HEK293T (cell line): ENCODE measurements at regions not wholly inside any gene's neighbourhood (a gene's known extent, or its start where the extent isn't known, plus 50 kb on each side); places are given as distances from the start of the nearest gene placed in this dataset.

Experiments
- BHLHE40 ChIP-seq: fragments of 450-650 bp; IDR thresholded peaks from 2 replicates; pipeline ENCODE4 v1.6.1; 2016; ENCODE audit warnings: mild to moderate bottlenecking, moderate library complexity, borderline replicate concordance
- CTBP1 ChIP-seq: fragments of 450-650 bp; IDR thresholded peaks from 2 replicates; pipeline ENCODE4 v1.6.1; 2016; ENCODE audit warnings: borderline replicate concordance
- ELF4 ChIP-seq: fragments of 450-650 bp; IDR thresholded peaks from 2 replicates; pipeline ENCODE4 v1.6.1; 2017; ENCODE audit warnings: antibody characterized with exemption
- FOXK2 ChIP-seq: fragments of 450-650 bp; IDR thresholded peaks from 2 replicates; pipeline ENCODE4 v1.6.1; 2016; ENCODE audit warnings: mild to moderate bottlenecking
- FOXM1 ChIP-seq: fragments of 450-650 bp; IDR thresholded peaks from 2 replicates; pipeline ENCODE4 v1.6.1; 2017; ENCODE audit warnings: mild to moderate bottlenecking, borderline replicate concordance
- HDGF ChIP-seq: fragments of 450-650 bp; IDR thresholded peaks from 2 replicates; pipeline ENCODE4 v1.6.1; 2017; ENCODE audit warnings: antibody characterized with exemption, borderline replicate concordance
- LEF1 ChIP-seq: fragments of 450-650 bp; IDR thresholded peaks from 2 replicates; pipeline ENCODE4 v1.6.1; 2017; ENCODE audit warnings: mild to moderate bottlenecking, borderline replicate concordance
- SP1 ChIP-seq: fragments of 450-650 bp; IDR thresholded peaks from 2 replicates; pipeline ENCODE4 v1.6.1; 2017
- SUZ12 ChIP-seq: fragments of 450-650 bp; IDR thresholded peaks from 2 replicates; pipeline ENCODE4 v1.6.1; 2016; ENCODE audit warnings: mild to moderate bottlenecking
- TARDBP ChIP-seq: fragments of 450-650 bp; IDR thresholded peaks from 2 replicates; pipeline ENCODE4 v1.6.1; 2016
- ZNF384 ChIP-seq: fragments of 450-650 bp; IDR thresholded peaks from 2 replicates; pipeline ENCODE4 v1.6.1; 2016
- TF ChIP-seq, protein P1 (sequence below): fragments of 450-650 bp; IDR thresholded peaks from 2 replicates; pipeline ENCODE4 v1.6.1; 2016

DNA sequence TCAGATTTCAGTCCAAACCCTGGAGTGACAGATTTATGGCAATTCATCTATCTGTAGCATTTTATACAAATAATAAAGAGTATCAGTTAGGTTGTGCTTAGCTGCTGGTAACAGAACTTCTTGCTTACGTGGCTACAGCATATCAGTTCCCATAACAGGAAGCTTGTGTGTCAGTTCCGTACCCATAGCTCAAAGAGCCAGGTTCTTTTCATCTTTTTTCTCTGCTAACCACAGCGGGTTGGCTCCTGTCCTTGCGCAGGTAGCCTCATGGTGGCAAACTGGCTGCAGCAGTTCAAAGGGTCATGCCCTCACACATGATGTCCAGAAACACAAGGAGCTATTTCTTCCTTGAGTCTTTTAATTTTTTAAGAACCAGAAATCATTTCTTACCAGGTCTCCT, 1041.8 kb downstream of the GATA3 start:
- TF ChIP-seq HDGF (no peak), FOXK2 (no peak), TARDBP (no peak), SP1 (no peak), ZNF384 (no peak), FOXM1 (no peak), BHLHE40 (no peak), CTBP1 (no peak), ELF4 (no peak), SUZ12 (no peak), LEF1 (no peak)
- TF ChIP-seq, protein P1, sequence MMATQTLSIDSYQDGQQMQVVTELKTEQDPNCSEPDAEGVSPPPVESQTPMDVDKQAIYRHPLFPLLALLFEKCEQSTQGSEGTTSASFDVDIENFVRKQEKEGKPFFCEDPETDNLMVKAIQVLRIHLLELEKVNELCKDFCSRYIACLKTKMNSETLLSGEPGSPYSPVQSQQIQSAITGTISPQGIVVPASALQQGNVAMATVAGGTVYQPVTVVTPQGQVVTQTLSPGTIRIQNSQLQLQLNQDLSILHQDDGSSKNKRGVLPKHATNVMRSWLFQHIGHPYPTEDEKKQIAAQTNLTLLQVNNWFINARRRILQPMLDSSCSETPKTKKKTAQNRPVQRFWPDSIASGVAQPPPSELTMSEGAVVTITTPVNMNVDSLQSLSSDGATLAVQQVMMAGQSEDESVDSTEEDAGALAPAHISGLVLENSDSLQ, result 0 out of 2 replicates have a peak, but pooled peaks have one; percentile 8
